ENCODE measurements at regions not wholly inside any gene's neighbourhood (a gene's known extent, or its start where the extent isn't known, plus 50 kb on each side); places are given as distances from the start of the nearest gene placed in this dataset.

- TF ChIP-seq, protein P1, sequence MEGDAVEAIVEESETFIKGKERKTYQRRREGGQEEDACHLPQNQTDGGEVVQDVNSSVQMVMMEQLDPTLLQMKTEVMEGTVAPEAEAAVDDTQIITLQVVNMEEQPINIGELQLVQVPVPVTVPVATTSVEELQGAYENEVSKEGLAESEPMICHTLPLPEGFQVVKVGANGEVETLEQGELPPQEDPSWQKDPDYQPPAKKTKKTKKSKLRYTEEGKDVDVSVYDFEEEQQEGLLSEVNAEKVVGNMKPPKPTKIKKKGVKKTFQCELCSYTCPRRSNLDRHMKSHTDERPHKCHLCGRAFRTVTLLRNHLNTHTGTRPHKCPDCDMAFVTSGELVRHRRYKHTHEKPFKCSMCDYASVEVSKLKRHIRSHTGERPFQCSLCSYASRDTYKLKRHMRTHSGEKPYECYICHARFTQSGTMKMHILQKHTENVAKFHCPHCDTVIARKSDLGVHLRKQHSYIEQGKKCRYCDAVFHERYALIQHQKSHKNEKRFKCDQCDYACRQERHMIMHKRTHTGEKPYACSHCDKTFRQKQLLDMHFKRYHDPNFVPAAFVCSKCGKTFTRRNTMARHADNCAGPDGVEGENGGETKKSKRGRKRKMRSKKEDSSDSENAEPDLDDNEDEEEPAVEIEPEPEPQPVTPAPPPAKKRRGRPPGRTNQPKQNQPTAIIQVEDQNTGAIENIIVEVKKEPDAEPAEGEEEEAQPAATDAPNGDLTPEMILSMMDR (IDR thresholded peaks at IDR 0.05; ENCODE audit: low read depth, low read length, poor library complexity, severe bottlenecking), result no peak
- TF ChIP-seq EZH2phosphoT487 (IDR thresholded peaks at IDR 0.05; ENCODE audit: borderline replicate concordance, low read length), result no peak
These were observed 342.5 kb upstream of the MPDZ start for GRCh38 chr9:13621872-13622564.

All from DOHH2 (cell line).